Body of pancreas (tissue), 4 donors: ENCODE measurements at regions not wholly inside any gene's neighbourhood (a gene's known extent, or its start where the extent isn't known, plus 50 kb on each side); places are given as distances from the start of the nearest gene placed in this dataset.
"Not testable (repeated sequence)": the region's sequence is repeated elsewhere in the genome, so short reads cannot be mapped to it uniquely, and the experiment has no call there.

Experiments used
- ATAC-seq: fragments of 150-250 bp; one replicate; pipeline ENCODE4 v1.9.1; 2016
- DNase-seq, 4 donors: peaks; one replicate each; pipeline ENCODE4 v3.0.0-alpha.2; 2019
- H3K27ac ChIP-seq, 4 donors: fragments of 200-600 bp; sonication (generic); 1 replicate in 3 of 4; 2 replicates in 1 of 4; pipeline versions ENCODE4 v1.5.1 to v1.6.1; 2016 to 2019; ENCODE audit warnings: mild to moderate bottlenecking in 1 of 4, mixed read lengths in 1 of 4, moderate library complexity in 1 of 4
- H3K27me3 ChIP-seq, 2 donors: fragments of 200-600 bp; sonication (generic); one replicate each; pipeline ENCODE4 v1.6.0; 2016; ENCODE audit warnings: mild to moderate bottlenecking in 1 of 2
- H3K36me3 ChIP-seq, 2 donors: fragments of 200-600 bp; sonication (generic); replicated peaks in 1 of 2; 2 replicates each; pipeline ENCODE4 v1.5.1; 2016; ENCODE audit warnings: low read depth in 2 of 2; ENCODE audit not compliant: insufficient read depth in 1 of 2
- H3K4me1 ChIP-seq: fragments of 200-600 bp; sonication (generic); one replicate; pipeline ENCODE4 v1.6.0; 2016
- H3K4me3 ChIP-seq, 2 donors: fragments of 200-600 bp; sonication (generic); 1 replicate in 1 of 2; 2 replicates in 1 of 2; pipeline ENCODE4 v1.5.1; 2016 to 2019
- H3K9me3 ChIP-seq, 3 donors: fragments of 200-600 bp; sonication (generic); 1 replicate in 2 of 3; 2 replicates in 1 of 3; pipeline ENCODE4 v1.5.1; 2016
- CTCF ChIP-seq, 7 experiments: fragments of 450-650 bp in 4 of 7; fragments of 200-600 bp in 3 of 7; sonication (generic) in 3 of 7; IDR thresholded peaks; one replicate each; pipeline ENCODE4 v1.5.1; 2016 to 2019; ENCODE audit warnings: antibody characterized with exemption in 7 of 7
- POLR2A ChIP-seq, 3 donors: fragments of 450-650 bp; IDR thresholded peaks; one replicate each; pipeline ENCODE4 v1.6.1; 2016; ENCODE audit warnings: antibody characterized with exemption in 3 of 3, mild to moderate bottlenecking in 2 of 3
- WGBS, 2 donors: methylation state at CpG; one replicate each; pipeline ENCODE4 v1.1.5; 2017; 5-methylcytosine and 5-hydroxymethylcytosine counted together
- intact Hi-C: fragments of 100-400 bp; cut with DNase I; formaldehyde crosslinking; loops from one replicate; pipeline ENCODE4 v1.15.1; 2023

DNA sequence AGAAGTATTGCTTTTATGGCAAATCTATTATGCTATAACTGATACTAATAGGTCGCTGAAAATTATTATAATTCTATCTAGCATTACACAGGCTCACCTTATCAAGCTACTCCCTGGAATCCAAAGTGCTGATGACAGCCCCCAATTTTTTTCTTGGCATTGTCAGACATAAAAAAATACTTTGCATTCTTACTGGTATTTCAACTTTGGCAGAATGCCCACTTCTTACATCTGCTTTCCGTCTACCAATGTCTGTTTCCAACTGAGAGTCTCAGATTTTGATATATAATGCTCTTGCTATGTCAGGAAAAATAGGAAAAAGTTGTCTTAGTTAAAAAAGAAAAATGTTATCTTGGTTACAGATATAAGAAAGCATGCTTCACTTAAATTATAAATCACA, 615.4 kb downstream of the C12orf50 start:
- Histone ChIP-seq H3K4me1 (no peaks in the 10 kb centered on the region), H3K36me3 (no peaks in the 10 kb centered on the region), H3K4me3 (no peak overlapping the region), H3K27me3 (no peaks in the 10 kb centered on the region), H3K9me3 (no peaks in the 10 kb centered on the region), H3K27ac (no peak overlapping the region)
- ATAC-seq (no peak), DNase-seq (no peak)
- 46 to 52% methylated on average over 2 of the region's 2 CpGs for WGBS, 2 donors
- TF ChIP-seq CTCF (IDR thresholded peaks at IDR 0.05) = no peak
- TF ChIP-seq POLR2A (IDR thresholded peaks at IDR 0.05) = no peak
- intact Hi-C loops = no loop called here

- Histone ChIP-seq H3K9me3 (no peaks in the 10 kb centered on the region), H3K27ac (no peak overlapping the region), H3K27me3 (no peaks in the 10 kb centered on the region), H3K4me1 (no peaks in the 10 kb centered on the region), H3K4me3 (no peak overlapping the region), H3K36me3 (no peaks in the 10 kb centered on the region)
- TF ChIP-seq CTCF (IDR thresholded peaks at IDR 0.05) = no peak
- no peak for TF ChIP-seq POLR2A (IDR thresholded peaks at IDR 0.05)
- ATAC-seq (no peak), DNase-seq (no peak)
- intact Hi-C loops = no loop called here
- 3 to 13% methylated on average over 1 of the region's 1 CpG for WGBS, 2 donors
Observed at GRCh38 chr12:87406926-87407325, 622.3 kb downstream of the C12orf50 start.

GRCh38 chr12:87405918-87406317, 623.3 kb downstream of the C12orf50 start:
- intact Hi-C loops = no loop called here

DNA sequence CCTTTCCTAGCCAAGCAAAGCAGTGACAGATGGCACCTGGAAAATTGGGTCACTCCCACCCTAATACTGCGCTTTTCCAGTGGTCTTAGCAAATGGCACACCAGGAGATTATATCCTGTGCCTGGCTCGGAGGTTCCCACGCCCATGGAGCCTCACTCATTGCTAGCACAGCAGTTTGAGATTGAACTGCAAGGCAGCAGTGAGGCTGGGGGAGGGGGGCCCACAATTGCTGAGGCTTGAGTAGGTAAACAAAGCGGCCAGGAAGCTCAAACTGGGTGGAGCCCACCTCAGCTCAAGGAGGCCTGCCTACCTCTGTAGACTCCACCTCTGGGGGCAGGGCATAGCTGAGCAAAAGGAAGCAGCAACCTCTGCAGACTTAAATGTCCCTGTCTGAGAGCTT, 635.0 kb downstream of the C12orf50 start:
- H3K36me3 ChIP-seq, ATAC-seq, H3K4me3 ChIP-seq, H3K4me1 ChIP-seq, H3K27ac ChIP-seq, intact Hi-C loops, DNase-seq, H3K27me3 ChIP-seq, H3K9me3 ChIP-seq: not testable (repeated sequence)
- WGBS, 2 donors = 70 to 87% methylated on average over 4 of the region's 4 CpGs

More at GRCh38 chr12:87405918-87406317, 623.3 kb downstream of the C12orf50 start:
- Histone ChIP-seq H3K27ac (no peak overlapping the region), H3K27me3 (no peaks in the 10 kb centered on the region), H3K9me3 (no peaks in the 10 kb centered on the region), H3K4me1 (no peaks in the 10 kb centered on the region), H3K4me3 (no peak overlapping the region), H3K36me3 (no peaks in the 10 kb centered on the region)
- no peak for TF ChIP-seq POLR2A (IDR thresholded peaks at IDR 0.05)
- no peak for TF ChIP-seq CTCF (IDR thresholded peaks at IDR 0.05)
- ATAC-seq (no peak), DNase-seq (no peak)

DNA sequence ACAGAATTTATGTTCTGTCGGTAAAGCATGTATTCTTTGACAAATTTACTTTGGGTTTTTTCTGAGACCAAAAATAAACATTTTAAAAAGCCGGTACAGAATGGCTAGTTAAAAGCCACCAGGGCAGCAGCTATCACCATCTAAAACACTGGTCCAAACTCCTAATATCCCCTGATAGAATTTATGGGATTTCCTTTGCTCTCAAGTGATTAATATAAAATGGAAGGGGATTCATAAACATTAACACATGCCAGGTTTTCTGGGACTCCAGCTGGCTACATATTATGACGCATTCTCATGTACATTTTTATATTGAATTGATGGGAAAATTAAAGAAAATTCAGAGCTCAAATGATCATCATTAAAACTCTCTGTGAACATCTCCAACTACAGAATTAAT, 640.8 kb downstream of the C12orf50 start:
- Histone ChIP-seq H3K27ac (no peak overlapping the region), H3K4me3 (no peak overlapping the region), H3K9me3 (no peaks in the 10 kb centered on the region), H3K27me3 (no peaks in the 10 kb centered on the region), H3K4me1 (no peaks in the 10 kb centered on the region), H3K36me3 (no peaks in the 10 kb centered on the region)
- ATAC-seq (no peak), DNase-seq (no peak)
- 66 to 73% methylated on average over 3 of the region's 3 CpGs for WGBS, 2 donors
- TF ChIP-seq CTCF (IDR thresholded peaks at IDR 0.05) = no peak
- no peak for TF ChIP-seq POLR2A (IDR thresholded peaks at IDR 0.05)
- intact Hi-C loops = no loop called here
